Tibial nerve (tissue), 3 donors: ENCODE measurements at regions not wholly inside any gene's neighbourhood (a gene's known extent, or its start where the extent isn't known, plus 50 kb on each side); places are given as distances from the start of the nearest gene placed in this dataset.

Experiments
- CTCF ChIP-seq, 5 experiments: fragments of 200-600 bp in 3 of 5; fragments of 450-650 bp in 2 of 5; sonication (generic) in 3 of 5; IDR thresholded peaks; one replicate each; pipeline ENCODE4 v1.5.1; 2016 to 2019; ENCODE audit warnings: antibody characterized with exemption in 5 of 5, mild to moderate bottlenecking in 3 of 5, moderate library complexity in 2 of 5
- POLR2A ChIP-seq, 2 donors: fragments of 450-650 bp; IDR thresholded peaks; one replicate each; pipeline ENCODE4 v1.6.1; 2017; ENCODE audit warnings: antibody characterized with exemption in 2 of 2, mild to moderate bottlenecking in 2 of 2, moderate library complexity in 2 of 2

GRCh38 chr1:208465786-208466590, 221.8 kb upstream of the PLXNA2 start:
- TF ChIP-seq CTCF (IDR thresholded peaks at IDR 0.05) (no peak), POLR2A (IDR thresholded peaks at IDR 0.05) (no peak)
